GM12865 (cell line): ENCODE measurements at regions not wholly inside any gene's neighbourhood (a gene's known extent, or its start where the extent isn't known, plus 50 kb on each side); places are given as distances from the start of the nearest gene placed in this dataset.
"Not testable (repeated sequence)": the region's sequence is repeated elsewhere in the genome, so short reads cannot be mapped to it uniquely, and the experiment has no call there.

Experiments used
- DNase-seq: peaks from one replicate; pipeline ENCODE4 v3.0.0; 2010; ENCODE audit warnings: low read depth
- H3K4me3 ChIP-seq: 2 replicates; pipeline ENCODE4 v1.5.1; 2011; ENCODE audit warnings: mild to moderate bottlenecking, low read depth, low read length, control low read depth
- TF ChIP-seq, protein P1 (sequence below): IDR thresholded peaks from 2 replicates; pipeline ENCODE4 v1.5.1; 2011; ENCODE audit warnings: low read length, control low read depth, low read depth, inconsistent platforms; ENCODE audit not compliant: insufficient read depth; ENCODE audit errors: missing control alignments

DNA sequence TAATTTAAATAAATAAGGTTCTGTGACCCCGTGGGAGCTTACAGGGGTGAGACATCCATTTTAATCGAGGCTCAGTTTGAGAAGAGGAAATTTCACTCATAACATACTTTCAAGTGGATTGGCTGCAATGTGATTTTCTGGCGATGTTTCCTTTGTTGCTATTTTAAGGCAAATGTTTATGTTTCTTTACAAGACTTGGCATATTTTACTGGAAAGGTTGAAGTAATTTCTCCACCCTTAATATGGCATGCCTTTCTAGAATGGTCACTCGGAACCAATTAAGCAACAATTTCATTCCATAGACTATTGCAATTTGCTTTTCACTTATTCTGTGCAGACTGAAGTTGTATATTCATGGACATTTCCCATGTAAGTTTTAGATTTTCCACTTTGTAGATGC is 438.0 kb upstream of the WWC1 start:
- TF ChIP-seq, protein P1, sequence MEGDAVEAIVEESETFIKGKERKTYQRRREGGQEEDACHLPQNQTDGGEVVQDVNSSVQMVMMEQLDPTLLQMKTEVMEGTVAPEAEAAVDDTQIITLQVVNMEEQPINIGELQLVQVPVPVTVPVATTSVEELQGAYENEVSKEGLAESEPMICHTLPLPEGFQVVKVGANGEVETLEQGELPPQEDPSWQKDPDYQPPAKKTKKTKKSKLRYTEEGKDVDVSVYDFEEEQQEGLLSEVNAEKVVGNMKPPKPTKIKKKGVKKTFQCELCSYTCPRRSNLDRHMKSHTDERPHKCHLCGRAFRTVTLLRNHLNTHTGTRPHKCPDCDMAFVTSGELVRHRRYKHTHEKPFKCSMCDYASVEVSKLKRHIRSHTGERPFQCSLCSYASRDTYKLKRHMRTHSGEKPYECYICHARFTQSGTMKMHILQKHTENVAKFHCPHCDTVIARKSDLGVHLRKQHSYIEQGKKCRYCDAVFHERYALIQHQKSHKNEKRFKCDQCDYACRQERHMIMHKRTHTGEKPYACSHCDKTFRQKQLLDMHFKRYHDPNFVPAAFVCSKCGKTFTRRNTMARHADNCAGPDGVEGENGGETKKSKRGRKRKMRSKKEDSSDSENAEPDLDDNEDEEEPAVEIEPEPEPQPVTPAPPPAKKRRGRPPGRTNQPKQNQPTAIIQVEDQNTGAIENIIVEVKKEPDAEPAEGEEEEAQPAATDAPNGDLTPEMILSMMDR: no peak
- no peak for DNase-seq
- no peak overlapping the region for H3K4me3 ChIP-seq

DNA sequence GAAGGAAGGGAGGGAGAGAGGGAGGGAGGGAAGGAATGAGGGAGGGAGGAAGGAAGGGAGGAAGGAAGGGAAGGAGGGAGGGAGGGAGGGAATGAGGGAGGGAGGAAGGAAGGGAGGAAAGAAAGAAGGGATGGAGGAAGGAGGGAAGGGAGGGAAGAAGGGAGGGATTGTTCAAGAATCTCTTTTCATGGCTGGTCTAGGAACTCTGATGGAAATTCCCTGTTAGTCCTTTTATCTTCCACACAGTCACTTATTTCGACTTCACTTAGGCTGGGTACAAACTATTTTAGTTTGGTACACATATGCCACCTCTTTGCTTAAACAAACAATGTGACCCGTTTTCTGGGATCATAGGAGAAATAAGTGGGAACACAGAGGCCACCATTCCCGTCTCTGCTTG is 435.6 kb upstream of the WWC1 start:
- TF ChIP-seq, protein P1: no peak
- no peak overlapping the region for H3K4me3 ChIP-seq
- DNase-seq: no peak

DNA sequence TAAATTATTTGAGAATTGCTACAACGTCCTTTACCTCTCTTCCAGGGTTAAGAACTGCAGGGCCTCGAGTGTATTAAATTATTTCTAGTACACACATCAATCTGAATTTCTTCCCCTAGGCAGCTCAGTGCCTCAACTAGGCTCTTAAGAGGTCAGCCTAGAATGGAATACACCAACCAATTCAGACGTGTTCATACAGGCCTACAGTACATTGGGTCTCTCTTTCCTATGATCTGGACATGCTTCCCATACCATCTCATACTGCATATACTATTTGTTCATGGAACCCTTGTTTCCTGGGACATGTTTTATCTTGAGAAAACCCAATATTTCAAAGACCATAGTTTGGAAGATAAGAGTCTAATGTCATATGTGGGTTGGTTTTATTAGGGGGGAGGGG is 434.1 kb upstream of the WWC1 start:
- no peak overlapping the region for H3K4me3 ChIP-seq
- DNase-seq: no peak
- TF ChIP-seq, protein P1: no peak

DNA sequence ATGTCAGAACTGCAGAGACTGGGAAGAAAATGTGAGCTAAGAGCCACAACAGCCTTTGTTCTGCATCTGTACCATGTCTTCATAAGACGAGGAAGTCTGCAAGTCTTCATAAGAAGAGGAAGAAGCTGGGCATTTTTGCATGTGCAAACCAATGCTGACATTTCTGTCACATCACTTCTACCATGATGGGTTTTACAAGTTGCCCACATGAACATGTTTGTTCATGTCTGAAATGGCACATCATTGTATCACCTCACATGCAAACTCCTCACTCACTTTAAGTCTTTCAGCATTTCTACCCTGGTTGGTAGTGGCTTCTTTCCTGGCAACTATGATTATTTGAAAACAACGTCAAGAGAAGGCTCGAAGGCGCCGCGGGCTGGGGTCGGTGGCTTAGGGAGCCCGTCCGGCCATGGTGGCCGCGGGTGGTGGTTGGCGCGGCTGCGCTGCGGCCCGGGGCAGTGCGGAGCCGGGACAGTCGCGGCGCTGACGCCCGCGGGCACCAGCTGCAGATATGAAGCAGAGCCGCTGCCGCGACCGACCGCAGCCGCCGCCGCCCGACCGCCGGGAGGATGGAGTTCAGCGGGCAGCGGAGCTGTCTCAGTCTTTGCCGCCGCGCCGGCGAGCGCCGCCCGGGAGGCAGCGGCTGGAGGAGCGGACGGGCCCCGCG is 433.1 kb upstream of the WWC1 start:
- DNase-seq, H3K4me3 ChIP-seq: not testable (repeated sequence)

DNA sequence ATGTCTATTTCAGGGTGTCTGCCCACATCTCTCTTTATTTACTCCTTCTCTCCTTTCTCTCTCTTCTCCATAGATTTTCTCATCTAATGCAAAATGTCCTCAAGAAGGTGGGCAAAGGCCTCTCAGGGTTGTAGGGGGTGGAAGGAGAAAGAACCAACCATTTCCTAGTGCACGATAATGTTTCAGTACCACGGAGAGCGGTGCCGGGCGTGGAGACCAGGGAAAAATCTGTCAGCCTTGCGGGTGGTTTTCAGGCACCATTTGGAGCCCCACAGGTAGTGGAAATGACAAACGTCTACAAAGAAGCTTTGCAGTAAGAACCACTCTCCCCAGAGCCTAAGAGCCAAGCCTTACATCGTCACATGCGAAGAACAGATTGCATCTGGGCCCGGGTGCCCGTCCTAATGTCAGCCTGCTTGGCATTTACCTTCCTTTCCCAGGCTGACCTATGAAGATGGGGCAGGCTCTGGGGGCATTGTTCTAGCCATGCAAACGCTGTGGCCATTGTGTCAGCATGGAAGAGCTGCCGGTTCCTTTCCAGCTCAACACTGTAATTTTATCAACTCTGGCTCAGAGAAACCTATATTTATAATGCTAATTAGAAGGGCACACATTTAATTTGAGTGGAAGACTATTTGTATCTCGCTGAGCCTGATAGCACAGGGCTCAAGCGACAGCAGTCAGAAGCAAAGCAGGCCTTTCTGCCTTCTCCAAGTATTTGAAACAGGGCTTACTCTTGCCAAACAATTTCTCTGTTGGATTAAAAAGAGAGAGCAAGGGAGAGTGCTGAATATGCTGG is 430.1 kb upstream of the WWC1 start:
- no peak for DNase-seq

DNA sequence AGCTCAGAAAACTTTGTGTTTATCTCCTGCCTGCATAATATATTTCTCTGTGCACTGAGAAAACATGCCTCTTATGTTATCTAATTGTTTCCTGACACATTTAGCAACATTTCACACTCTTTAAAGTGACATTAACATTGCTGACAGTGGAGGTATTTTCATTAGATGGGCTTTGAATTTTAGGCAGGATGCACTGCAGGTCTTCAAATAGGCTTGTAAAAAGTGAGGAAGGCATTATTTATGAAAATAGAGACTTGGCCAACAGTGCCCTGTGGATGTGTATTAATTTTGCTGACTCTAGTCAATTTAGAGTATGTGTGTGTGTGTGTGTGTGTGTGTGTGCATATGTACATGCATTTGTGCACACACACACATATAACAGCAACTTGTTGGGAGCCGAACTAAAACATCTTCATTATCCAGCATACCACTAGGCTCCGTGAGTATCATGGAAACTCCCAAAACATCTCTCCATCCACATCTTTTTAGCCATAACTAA is 429.5 kb upstream of the WWC1 start:
- no peak overlapping the region for H3K4me3 ChIP-seq
- no peak for DNase-seq
- TF ChIP-seq, protein P1: no peak

More for the DNA sequence above, 430.1 kb upstream of the WWC1 start:
- TF ChIP-seq, protein P1: no peak
- H3K4me3 ChIP-seq: no peak overlapping the region

DNA sequence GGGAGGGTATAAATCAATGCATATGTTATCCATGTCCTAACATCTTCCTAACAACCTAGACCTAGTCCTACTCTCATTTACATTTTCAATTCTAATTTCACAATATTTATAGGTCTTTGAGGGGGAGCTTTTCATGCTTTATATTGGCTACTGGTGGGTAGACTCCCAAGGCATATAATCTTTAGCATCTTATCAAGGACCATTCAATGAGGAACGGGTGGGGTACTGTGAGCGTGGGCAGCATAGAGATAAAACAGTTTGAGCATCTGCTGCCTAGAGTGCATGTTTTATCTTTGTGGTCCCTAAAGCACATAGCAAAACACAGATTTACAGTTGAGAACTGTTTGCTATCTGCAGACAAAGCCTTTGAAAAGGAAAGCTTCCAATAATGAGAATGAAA is 427.6 kb upstream of the WWC1 start:
- DNase-seq: no peak
- H3K4me3 ChIP-seq: no peak overlapping the region
- TF ChIP-seq, protein P1: no peak
